GM12873 (cell line): ENCODE measurements at regions not wholly inside any gene's neighbourhood (a gene's known extent, or its start where the extent isn't known, plus 50 kb on each side); places are given as distances from the start of the nearest gene placed in this dataset.

Experiments used
- CTCF ChIP-seq: IDR thresholded peaks from 2 replicates; pipeline ENCODE4 v1.5.1; 2012; ENCODE audit warnings: low read depth, mild to moderate bottlenecking, moderate library complexity, low read length, control low read depth; ENCODE audit not compliant: insufficient read depth; ENCODE audit errors: missing control alignments

DNA sequence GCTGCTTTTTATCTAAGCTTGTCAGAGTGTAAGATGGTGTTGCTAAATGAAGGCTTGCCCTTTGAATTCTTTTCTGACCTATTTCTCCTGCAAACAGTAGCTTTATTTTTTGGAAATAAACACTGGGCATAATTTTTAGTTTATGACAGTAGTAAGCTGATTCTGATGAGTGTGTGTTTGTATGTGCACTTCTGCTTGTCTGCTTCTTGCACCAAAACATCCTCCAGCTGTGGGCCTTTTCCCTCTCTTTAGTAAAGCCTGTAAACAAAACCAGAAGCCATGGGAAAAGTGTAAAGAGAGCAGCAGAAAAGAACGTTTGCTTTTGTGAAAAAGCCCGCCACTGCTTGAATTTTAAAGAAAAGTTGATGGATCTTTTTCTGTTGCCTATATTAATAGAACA is 136.4 kb upstream of the IL12A start:
- no peak for TF ChIP-seq CTCF

DNA sequence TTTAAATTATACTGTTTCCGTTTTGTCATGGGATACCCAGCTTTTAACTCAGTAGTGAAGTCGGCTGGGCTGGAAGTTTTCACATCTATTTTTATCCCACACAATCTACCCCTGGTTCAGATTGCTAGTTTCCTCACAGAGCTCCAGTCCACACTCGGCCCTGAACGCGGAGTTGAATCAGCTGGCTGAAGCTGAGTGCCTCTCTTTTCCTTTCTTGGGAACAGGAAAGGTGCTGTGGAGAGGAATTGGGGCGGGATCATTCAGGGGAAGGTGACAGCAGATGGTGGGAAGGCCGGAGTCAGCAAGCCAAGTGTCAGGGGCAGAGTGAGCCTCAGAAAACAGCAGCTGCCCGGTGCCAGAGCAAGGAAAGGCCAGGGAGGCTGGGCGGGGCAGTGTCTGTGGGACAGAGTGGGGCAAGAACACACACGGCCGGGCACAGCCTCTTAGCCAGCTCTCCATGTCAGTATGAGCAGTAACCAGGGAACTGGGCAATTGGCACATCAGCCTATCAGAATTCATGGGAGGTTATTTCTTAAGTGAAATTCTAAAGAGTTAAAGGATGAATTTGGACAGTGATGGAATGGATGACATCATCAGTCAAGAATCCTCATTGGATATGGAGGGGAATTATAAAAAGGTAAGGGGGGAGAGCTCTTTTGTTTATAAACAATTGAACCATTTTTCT is 135.7 kb upstream of the IL12A start:
- no peak for TF ChIP-seq CTCF

DNA sequence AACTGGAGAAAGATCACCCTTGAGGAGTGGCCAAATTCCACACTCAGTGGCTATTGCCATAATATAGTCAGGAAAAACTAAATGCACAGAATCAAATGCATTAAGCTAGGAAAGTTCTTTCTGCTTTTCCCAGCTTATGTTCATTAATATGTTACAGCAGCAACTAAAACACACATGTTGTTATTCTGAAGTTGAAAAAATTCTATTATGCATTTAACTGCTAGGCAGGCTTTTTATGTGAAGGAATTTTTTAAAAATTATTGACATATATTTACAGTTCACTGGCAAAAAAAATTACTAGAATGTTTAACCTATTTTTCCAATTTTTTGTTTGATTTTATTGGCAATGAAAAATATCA is 135.2 kb upstream of the IL12A start:
- no peak for TF ChIP-seq CTCF

DNA sequence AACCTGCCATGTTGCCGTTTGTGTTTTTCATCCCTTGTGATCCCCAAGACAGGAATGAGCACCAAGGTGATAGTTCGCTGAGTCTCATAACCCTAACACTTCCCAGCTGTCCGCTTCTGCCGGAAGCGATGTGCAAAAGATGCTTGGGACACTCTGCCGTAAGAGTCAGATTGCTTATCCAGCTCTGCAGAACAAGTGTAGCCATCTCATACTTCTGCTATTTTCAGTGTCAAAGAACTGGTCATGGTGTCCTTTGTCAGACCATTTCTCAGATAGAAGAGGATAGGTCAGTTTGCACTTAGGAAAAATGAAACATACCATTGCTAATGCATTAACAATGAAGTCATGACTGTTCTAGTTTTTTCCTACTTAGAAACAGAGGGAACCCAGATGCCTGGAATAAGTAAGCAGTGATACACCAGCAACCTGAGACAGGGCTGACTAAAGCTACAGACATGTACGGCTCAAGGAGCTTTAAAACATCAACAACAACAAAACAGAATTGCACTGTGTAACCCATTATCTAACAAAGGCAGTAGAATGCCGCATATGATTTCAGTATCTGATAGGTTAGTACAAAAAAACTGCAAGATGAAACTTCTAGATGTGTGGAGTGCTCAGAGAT is 134.0 kb upstream of the IL12A start:
- TF ChIP-seq CTCF: no peak

DNA sequence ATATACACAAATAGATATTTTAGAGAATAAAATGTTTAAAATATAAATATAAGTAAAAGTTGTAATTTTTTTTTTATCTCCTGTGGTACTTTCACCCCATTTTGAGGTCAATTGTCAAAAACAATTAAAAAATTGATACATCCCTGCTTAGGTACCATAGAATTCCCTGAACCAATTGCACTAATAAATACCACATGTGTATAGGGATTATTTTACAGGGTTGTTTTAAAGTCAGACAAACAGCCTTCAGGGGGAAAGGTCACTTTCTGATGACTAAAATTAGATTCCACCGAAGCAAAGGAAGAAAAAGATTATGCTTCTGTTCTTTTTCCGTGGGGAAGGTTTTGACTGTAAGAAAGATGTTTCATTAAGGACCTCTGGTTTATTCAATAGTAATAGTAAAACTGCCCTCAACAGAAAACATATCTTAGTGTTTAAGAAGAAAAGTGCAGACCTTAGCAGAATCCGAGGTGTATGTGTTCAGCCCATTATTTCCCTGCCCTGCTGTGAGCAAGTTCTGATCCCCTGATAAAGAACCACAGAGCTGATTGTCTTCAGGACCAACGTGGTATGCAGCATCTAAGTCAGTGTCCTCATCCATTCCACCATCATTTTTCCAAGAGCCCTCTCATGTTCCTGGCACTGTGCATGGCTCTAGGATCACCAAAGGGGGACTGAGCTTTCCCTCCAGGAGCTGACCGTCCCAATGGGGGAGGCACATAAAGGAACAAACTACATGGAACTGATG is 132.9 kb upstream of the IL12A start:
- no peak for TF ChIP-seq CTCF

GRCh38 chr3:159856590-159857104 is 132.0 kb upstream of the IL12A start:
- TF ChIP-seq CTCF: no peak

- TF ChIP-seq CTCF: no peak
These were observed 130.8 kb upstream of the IL12A start for GRCh38 chr3:159857840-159858239.
